Neural progenitor cell (in vitro differentiated cells): ENCODE measurements at regions not wholly inside any gene's neighbourhood (a gene's known extent, or its start where the extent isn't known, plus 50 kb on each side); places are given as distances from the start of the nearest gene placed in this dataset.

Experiments
- DNase-seq: peaks from one replicate; pipeline ENCODE4 v3.0.0-alpha.2; 2016; ENCODE audit warnings: low spot score
- H2AFZ ChIP-seq: fragments of 200-600 bp; sonication (generic); replicated peaks from 2 replicates; pipeline ENCODE4 v1.6.1; 2016; ENCODE audit warnings: antibody characterized with exemption
- H3F3A ChIP-seq: fragments of 200-600 bp; sonication (generic); 2 replicates; pipeline ENCODE4 v1.6.1; 2016; ENCODE audit warnings: antibody characterized with exemption, low read depth
- H3K27ac ChIP-seq: fragments of 200-600 bp; sonication (generic); 2 replicates; pipeline ENCODE4 v1.5.1; 2016; ENCODE audit warnings: mild to moderate bottlenecking
- H3K27me3 ChIP-seq: fragments of 200-600 bp; sonication (generic); 2 replicates; pipeline ENCODE4 v1.6.1; 2016; ENCODE audit warnings: mild to moderate bottlenecking, moderate library complexity
- H3K36me3 ChIP-seq: fragments of 200-600 bp; sonication (generic); 2 replicates; pipeline ENCODE4 v1.5.1; 2016
- H3K4me1 ChIP-seq: fragments of 200-600 bp; sonication (generic); 2 replicates; pipeline ENCODE4 v1.6.1; 2016; ENCODE audit warnings: mixed run types
- H3K4me2 ChIP-seq: fragments of 200-600 bp; sonication (generic); 2 replicates; pipeline ENCODE4 v1.6.1; 2016
- H3K4me3 ChIP-seq: fragments of 200-600 bp; sonication (generic); 2 replicates; pipeline ENCODE4 v1.5.1; 2016
- H3K79me2 ChIP-seq: fragments of 200-600 bp; sonication (generic); 2 replicates; pipeline ENCODE4 v1.6.1; 2016; ENCODE audit warnings: low read depth
- H3K9ac ChIP-seq: fragments of 200-600 bp; sonication (generic); 2 replicates; pipeline ENCODE4 v1.6.1; 2016
- H3K9me3 ChIP-seq: fragments of 200-600 bp; sonication (generic); 2 replicates; pipeline ENCODE4 v1.5.1; 2016; ENCODE audit warnings: low read depth
- H4K20me1 ChIP-seq: fragments of 200-600 bp; sonication (generic); 2 replicates; pipeline ENCODE4 v1.6.1; 2016; ENCODE audit warnings: low read depth
- H3K27ac Mint-ChIP-seq: 3 replicates; pipeline ENCODE4 v1.8.0; 2021; ENCODE audit warnings: mixed read lengths
- H3K27me3 Mint-ChIP-seq: 2 replicates; pipeline ENCODE4 v1.8.0; 2022; ENCODE audit warnings: low read depth, mild to moderate bottlenecking, inconsistent platforms, moderate library complexity, mixed read lengths; ENCODE audit not compliant: insufficient read depth
- H3K36me3 Mint-ChIP-seq: 3 replicates; pipeline ENCODE4 v1.8.0; 2021; ENCODE audit warnings: mixed read lengths
- H3K4me1 Mint-ChIP-seq: 3 replicates; pipeline ENCODE4 v1.8.0; 2021; ENCODE audit warnings: mixed read lengths
- H3K4me3 Mint-ChIP-seq: 3 replicates; pipeline ENCODE4 v1.8.0; 2021; ENCODE audit warnings: mild to moderate bottlenecking, moderate library complexity, mixed read lengths
- H3K9me3 Mint-ChIP-seq: 3 replicates; pipeline ENCODE4 v1.8.0; 2020; ENCODE audit warnings: mixed read lengths
- EZH2 ChIP-seq: fragments of 200-600 bp; sonication (generic); IDR thresholded peaks from 2 replicates; pipeline ENCODE4 v1.6.1; 2017; ENCODE audit warnings: antibody characterized with exemption, mild to moderate bottlenecking, moderate library complexity
- EZH2phosphoT487 ChIP-seq: fragments of 200-600 bp; sonication (generic); IDR thresholded peaks from 2 replicates; pipeline ENCODE4 v1.6.1; 2017; ENCODE audit warnings: antibody characterized with exemption
- TF ChIP-seq, protein P1 (sequence below): fragments of 200-600 bp; sonication (generic); IDR thresholded peaks from 2 replicates; pipeline ENCODE4 v1.5.1; 2017; ENCODE audit warnings: antibody characterized with exemption, mild to moderate bottlenecking

- no peak overlapping the region for H3K9ac ChIP-seq
- H3F3A ChIP-seq, result no peaks in the 10 kb centered on the region
- no peaks in the 10 kb centered on the region for H4K20me1 ChIP-seq
- H2AFZ ChIP-seq, result no peak overlapping the region
- no peak overlapping the region for H3K4me2 ChIP-seq
- H3K4me1 ChIP-seq, result peaks cover 11% of the 10 kb centered on the region
- Mint-ChIP-seq H3K4me3 (no peak overlapping the region), H3K4me1 (peaks cover 9% of the 10 kb centered on the region), H3K27me3 (no peaks in the 10 kb centered on the region), H3K36me3 (no peaks in the 10 kb centered on the region), H3K27ac (no peak overlapping the region), H3K9me3 (no peaks in the 10 kb centered on the region)
- no peak overlapping the region for H3K4me3 ChIP-seq
- H3K79me2 ChIP-seq, result no peaks in the 10 kb centered on the region
- H3K27ac ChIP-seq, result no peak overlapping the region
- no peak for DNase-seq
- H3K36me3 ChIP-seq, result no peaks in the 10 kb centered on the region
- TF ChIP-seq, protein P1, sequence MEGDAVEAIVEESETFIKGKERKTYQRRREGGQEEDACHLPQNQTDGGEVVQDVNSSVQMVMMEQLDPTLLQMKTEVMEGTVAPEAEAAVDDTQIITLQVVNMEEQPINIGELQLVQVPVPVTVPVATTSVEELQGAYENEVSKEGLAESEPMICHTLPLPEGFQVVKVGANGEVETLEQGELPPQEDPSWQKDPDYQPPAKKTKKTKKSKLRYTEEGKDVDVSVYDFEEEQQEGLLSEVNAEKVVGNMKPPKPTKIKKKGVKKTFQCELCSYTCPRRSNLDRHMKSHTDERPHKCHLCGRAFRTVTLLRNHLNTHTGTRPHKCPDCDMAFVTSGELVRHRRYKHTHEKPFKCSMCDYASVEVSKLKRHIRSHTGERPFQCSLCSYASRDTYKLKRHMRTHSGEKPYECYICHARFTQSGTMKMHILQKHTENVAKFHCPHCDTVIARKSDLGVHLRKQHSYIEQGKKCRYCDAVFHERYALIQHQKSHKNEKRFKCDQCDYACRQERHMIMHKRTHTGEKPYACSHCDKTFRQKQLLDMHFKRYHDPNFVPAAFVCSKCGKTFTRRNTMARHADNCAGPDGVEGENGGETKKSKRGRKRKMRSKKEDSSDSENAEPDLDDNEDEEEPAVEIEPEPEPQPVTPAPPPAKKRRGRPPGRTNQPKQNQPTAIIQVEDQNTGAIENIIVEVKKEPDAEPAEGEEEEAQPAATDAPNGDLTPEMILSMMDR, result no peak
- TF ChIP-seq EZH2phosphoT487, result no peak
- TF ChIP-seq EZH2, result no peak
- no peaks in the 10 kb centered on the region for H3K9me3 ChIP-seq
- no peaks in the 10 kb centered on the region for H3K27me3 ChIP-seq
These were observed 237.1 kb downstream of the HHIPL2 start for GRCh38 chr1:222310836-222311235.

DNA sequence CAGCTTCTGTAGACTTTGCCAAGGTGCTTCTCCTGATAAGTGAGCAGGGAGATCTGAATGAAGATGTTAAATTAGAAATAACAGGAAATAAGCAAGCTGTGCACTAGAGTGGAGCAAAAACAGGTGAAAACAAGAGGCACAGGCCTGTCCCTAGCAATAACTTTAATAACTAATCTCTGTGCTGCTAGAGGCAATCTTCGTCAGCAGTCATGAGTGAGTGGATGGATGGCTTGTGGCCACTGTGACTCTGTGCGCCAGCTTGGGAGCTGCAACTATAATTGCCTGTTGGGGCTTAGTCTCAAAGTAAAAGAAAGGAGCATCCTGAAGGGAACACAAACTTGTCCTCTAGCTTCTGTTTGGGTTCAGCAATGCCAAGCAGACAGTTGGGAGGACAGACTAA lies 240.3 kb downstream of the HHIPL2 start:
- Histone ChIP-seq H3K79me2 (no peaks in the 10 kb centered on the region), H3K27me3 (no peaks in the 10 kb centered on the region), H3K9me3 (no peaks in the 10 kb centered on the region), H3K27ac (no peak overlapping the region), H3K4me2 (no peak overlapping the region), H3K4me1 (peaks cover 11% of the 10 kb centered on the region), H3K9ac (no peak overlapping the region), H3K36me3 (no peaks in the 10 kb centered on the region), H4K20me1 (no peaks in the 10 kb centered on the region), H2AFZ (no peak overlapping the region), H3F3A (no peaks in the 10 kb centered on the region), H3K4me3 (no peak overlapping the region)
- Mint-ChIP-seq H3K27ac (no peak overlapping the region), H3K4me3 (no peak overlapping the region), H3K4me1 (peaks cover 9% of the 10 kb centered on the region), H3K9me3 (no peaks in the 10 kb centered on the region), H3K36me3 (no peaks in the 10 kb centered on the region), H3K27me3 (no peaks in the 10 kb centered on the region)
- DNase-seq, result no peak
- TF ChIP-seq EZH2, result no peak
- TF ChIP-seq, protein P1, result no peak
- no peak for TF ChIP-seq EZH2phosphoT487

GRCh38 chr1:222306512-222306911 lies 241.4 kb downstream of the HHIPL2 start:
- Histone ChIP-seq H3K4me2 (no peak overlapping the region), H3K27ac (no peak overlapping the region), H3K36me3 (no peaks in the 10 kb centered on the region), H3K4me3 (no peak overlapping the region), H4K20me1 (no peaks in the 10 kb centered on the region), H3K27me3 (no peaks in the 10 kb centered on the region), H3K9me3 (no peaks in the 10 kb centered on the region), H2AFZ (no peak overlapping the region), H3K9ac (no peak overlapping the region), H3K4me1 (peaks cover 7% of the 10 kb centered on the region), H3K79me2 (no peaks in the 10 kb centered on the region), H3F3A (no peaks in the 10 kb centered on the region)
- no peaks in the 10 kb centered on the region for H3K36me3 Mint-ChIP-seq
- H3K27me3 Mint-ChIP-seq, result no peaks in the 10 kb centered on the region
- H3K4me1 Mint-ChIP-seq, result peaks cover 7% of the 10 kb centered on the region
- no peak overlapping the region for H3K27ac Mint-ChIP-seq
- H3K9me3 Mint-ChIP-seq, result no peaks in the 10 kb centered on the region
- no peak overlapping the region for H3K4me3 Mint-ChIP-seq
- no peak for TF ChIP-seq EZH2phosphoT487
- TF ChIP-seq, protein P1, result no peak
- no peak for TF ChIP-seq EZH2
- no peak for DNase-seq

DNA sequence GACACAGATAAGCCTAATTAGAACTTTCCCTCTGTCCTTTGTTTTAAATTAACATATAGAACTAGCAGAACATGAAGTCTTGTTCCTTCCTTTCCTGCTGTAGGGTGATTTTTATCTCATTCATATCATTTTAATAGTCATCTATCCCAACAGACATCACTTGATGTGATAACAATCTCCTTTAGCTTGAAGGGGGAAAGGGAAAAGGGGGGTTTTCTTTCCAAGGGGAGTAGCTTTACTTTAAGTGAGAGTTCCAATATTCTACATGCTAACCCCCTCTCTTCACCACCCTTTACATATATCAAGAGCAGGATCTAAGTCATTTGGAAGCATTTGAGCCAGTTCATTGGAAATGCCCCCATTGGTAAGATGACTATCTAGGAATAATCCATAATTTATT lies 241.9 kb downstream of the HHIPL2 start:
- no peaks in the 10 kb centered on the region for H3K36me3 ChIP-seq
- Mint-ChIP-seq H3K27ac (no peak overlapping the region), H3K9me3 (no peaks in the 10 kb centered on the region), H3K36me3 (no peaks in the 10 kb centered on the region), H3K4me3 (no peak overlapping the region), H3K27me3 (no peaks in the 10 kb centered on the region), H3K4me1 (peaks cover 2% of the 10 kb centered on the region)
- H3K27me3 ChIP-seq, result no peaks in the 10 kb centered on the region
- peaks cover 2% of the 10 kb centered on the region for H3K4me1 ChIP-seq
- DNase-seq, result no peak
- no peak for TF ChIP-seq EZH2phosphoT487
- no peak for TF ChIP-seq EZH2
- TF ChIP-seq, protein P1, result no peak
- H3K4me3 ChIP-seq, result no peak overlapping the region
- no peaks in the 10 kb centered on the region for H3F3A ChIP-seq
- no peak overlapping the region for H3K27ac ChIP-seq
- no peaks in the 10 kb centered on the region for H3K9me3 ChIP-seq
- no peaks in the 10 kb centered on the region for H4K20me1 ChIP-seq
- H2AFZ ChIP-seq, result no peak overlapping the region
- no peak overlapping the region for H3K4me2 ChIP-seq
- H3K9ac ChIP-seq, result no peak overlapping the region
- no peaks in the 10 kb centered on the region for H3K79me2 ChIP-seq
